ENCODE measurements at regions not wholly inside any gene's neighbourhood (a gene's known extent, or its start where the extent isn't known, plus 50 kb on each side); places are given as distances from the start of the nearest gene placed in this dataset.

DNA sequence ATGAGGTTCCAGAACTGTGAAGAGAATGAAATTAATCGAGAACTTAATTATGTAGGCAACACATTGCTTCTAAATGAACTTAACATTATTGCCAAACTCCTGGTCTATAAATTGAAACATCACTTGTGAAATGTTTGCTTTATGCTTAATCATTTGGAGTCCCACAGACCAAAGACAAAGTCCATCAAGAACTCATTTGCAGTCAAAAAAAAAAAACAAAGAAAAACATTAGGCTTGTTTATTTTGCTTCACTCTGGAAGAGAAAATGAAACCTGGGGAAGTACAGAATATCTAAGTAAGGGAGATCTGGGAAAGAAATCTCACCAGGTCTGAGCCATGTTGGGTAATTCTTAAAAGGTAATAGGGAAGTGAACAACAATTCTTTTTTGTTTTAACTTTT, 1363.5 kb upstream of the DDX18 start:
- ChIA-PET POLR2A (ENCODE audit: low non-redundant PET) (no interaction called here), CTCF (no interaction called here)
- H3K27ac ChIP-seq, result no peak overlapping the region
- TF ChIP-seq, protein P1, sequence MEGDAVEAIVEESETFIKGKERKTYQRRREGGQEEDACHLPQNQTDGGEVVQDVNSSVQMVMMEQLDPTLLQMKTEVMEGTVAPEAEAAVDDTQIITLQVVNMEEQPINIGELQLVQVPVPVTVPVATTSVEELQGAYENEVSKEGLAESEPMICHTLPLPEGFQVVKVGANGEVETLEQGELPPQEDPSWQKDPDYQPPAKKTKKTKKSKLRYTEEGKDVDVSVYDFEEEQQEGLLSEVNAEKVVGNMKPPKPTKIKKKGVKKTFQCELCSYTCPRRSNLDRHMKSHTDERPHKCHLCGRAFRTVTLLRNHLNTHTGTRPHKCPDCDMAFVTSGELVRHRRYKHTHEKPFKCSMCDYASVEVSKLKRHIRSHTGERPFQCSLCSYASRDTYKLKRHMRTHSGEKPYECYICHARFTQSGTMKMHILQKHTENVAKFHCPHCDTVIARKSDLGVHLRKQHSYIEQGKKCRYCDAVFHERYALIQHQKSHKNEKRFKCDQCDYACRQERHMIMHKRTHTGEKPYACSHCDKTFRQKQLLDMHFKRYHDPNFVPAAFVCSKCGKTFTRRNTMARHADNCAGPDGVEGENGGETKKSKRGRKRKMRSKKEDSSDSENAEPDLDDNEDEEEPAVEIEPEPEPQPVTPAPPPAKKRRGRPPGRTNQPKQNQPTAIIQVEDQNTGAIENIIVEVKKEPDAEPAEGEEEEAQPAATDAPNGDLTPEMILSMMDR (conservative IDR thresholded peaks at IDR 0.05; ENCODE audit: low read depth), result no peak
- no peak for DNase-seq (ENCODE audit: low spot score)

DNA sequence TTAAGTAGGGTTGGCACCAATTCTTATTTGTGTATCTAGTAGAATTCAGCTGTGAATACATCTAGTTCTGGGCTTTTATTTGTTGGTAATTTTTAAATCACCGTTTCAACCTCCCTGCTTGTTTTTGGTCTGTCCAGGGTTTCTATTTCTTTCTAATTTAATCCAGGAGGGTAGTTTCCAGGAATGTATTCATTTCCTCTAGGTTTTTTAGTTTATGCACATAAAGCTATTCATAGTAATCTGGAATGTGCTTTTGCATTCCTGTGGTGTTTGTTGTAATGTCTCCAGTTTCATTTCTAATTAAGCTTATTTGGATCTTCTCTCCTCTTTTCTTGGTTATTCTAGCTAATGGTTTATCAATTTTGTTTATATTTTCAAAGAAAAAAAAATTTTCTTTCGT, 1361.8 kb upstream of the DDX18 start:
- no peak for DNase-seq (ENCODE audit: low spot score)
- ChIA-PET CTCF (interaction anchor here (0.7 kb wide), 1 partner anchor 126 kb away, joined by 3 read pairs; no protein-coding TSS in a partner anchor), POLR2A (ENCODE audit: low non-redundant PET) (no interaction called here)
- TF ChIP-seq, protein P1 (conservative IDR thresholded peaks at IDR 0.05; ENCODE audit: low read depth), result no peak
- no peak overlapping the region for H3K27ac ChIP-seq

DNA sequence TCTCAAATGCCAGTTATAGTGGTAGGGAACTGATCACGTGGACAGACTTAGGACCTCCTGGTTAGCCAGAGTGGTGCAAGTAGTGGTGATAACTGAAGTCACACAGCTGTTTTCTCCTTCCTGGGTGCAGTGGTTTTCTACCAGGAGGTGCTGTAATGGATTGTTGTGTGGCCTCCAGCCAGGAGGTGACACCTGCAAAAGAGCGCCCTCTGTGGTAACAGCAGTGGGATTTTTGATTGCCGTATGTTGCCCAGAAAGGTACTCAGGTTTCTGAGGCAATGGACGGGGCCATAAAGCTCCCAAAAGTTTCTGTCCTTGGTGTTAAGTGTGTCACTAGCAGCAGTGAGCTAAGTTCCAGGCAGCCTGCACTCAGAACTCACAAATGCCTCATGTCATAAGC, 1358.1 kb upstream of the DDX18 start:
- ChIA-PET CTCF (no interaction called here), POLR2A (ENCODE audit: low non-redundant PET) (no interaction called here)
- TF ChIP-seq, protein P1 (conservative IDR thresholded peaks at IDR 0.05; ENCODE audit: low read depth), result no peak
- DNase-seq (ENCODE audit: low spot score), result no peak
- no peak overlapping the region for H3K27ac ChIP-seq

GRCh38 chr2:116467243-116467642, 1347.2 kb upstream of the DDX18 start:
- no peak overlapping the region for H3K27ac ChIP-seq
- POLR2A ChIA-PET (ENCODE audit: low non-redundant PET), result no interaction called here
- CTCF ChIA-PET, result no interaction called here
- DNase-seq (ENCODE audit: low spot score), result no peak
- TF ChIP-seq, protein P1 (conservative IDR thresholded peaks at IDR 0.05; ENCODE audit: low read depth), result no peak

GRCh38 chr2:116477229-116477628, 1337.3 kb upstream of the DDX18 start:
- no peak for DNase-seq (ENCODE audit: low spot score)
- H3K27ac ChIP-seq, result no peak overlapping the region
- TF ChIP-seq, protein P1 (conservative IDR thresholded peaks at IDR 0.05; ENCODE audit: low read depth), result no peak
- CTCF ChIA-PET, result no interaction called here
- POLR2A ChIA-PET (ENCODE audit: low non-redundant PET), result no interaction called here

DNA sequence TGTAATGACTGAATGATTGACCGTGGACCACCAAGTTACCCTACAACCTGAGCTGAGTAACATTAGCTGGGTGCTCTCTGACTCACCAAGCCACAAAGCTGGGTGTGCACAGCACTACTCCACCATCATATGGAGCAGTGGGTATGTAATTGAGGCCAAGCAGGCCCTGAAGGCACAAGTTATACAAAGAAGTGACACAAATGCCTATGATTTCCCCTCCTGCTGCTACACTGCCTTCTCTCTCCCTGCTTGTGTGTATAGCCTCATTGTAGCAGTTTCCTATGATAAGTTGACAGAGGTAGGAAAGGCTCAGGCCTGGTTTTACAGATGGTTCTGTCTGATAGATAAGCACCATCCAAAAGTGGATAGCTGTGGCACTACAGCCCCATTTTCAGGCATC, 1327.2 kb upstream of the DDX18 start:
- H3K27ac ChIP-seq, result no peak overlapping the region
- TF ChIP-seq, protein P1 (conservative IDR thresholded peaks at IDR 0.05; ENCODE audit: low read depth), result no peak
- DNase-seq (ENCODE audit: low spot score), result no peak
- ChIA-PET POLR2A (ENCODE audit: low non-redundant PET) (no interaction called here), CTCF (no interaction called here)

DNA sequence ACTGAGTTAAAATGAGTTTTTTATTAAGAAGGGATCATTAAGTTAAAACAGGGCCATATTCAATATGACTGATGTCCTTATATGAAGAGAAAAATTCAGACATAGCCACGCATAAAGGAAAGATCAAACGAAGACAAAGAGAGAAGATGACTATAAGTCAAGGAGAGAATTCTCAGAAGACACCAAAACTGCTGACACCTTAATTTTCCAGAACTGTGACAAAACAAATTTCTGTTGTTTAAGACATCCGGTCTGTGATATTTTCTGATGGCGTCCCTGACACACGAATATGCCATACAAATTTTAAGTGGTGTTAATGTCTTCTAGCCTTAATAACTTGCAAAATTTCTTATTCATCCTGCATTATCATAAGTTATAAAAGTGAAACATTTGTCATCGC, 1325.2 kb upstream of the DDX18 start:
- no peak overlapping the region for H3K27ac ChIP-seq
- CTCF ChIA-PET, result interaction anchor here (0.6 kb wide), 1 partner anchor 49 kb away, joined by 5 read pairs; no protein-coding TSS in a partner anchor
- POLR2A ChIA-PET (ENCODE audit: low non-redundant PET), result no interaction called here
- TF ChIP-seq, protein P1 (conservative IDR thresholded peaks at IDR 0.05; ENCODE audit: low read depth), result no peak
- no peak for DNase-seq (ENCODE audit: low spot score)
